PC-9 (cell line): ENCODE measurements at regions not wholly inside any gene's neighbourhood (a gene's known extent, or its start where the extent isn't known, plus 50 kb on each side); places are given as distances from the start of the nearest gene placed in this dataset.

ENCODE experiments used
- BruUV-seq: library from RNA; stranded (reverse); fragments of 400-500 nt; replicated peaks from 2 replicates; lab custom pipeline; 2021; lab: Mats Ljungman, UMichigan
- CTCF ChIA-PET: fragments of 300-600 bp; sonication (Branson Sonifier 250); formaldehyde crosslinking; loops from one replicate; lab custom pipeline; 2022; ENCODE audit warnings: antibody characterized with exemption; lab: Charles Lee
- POLR2A ChIA-PET: fragments of 300-600 bp; sonication (Branson Sonifier 250); formaldehyde crosslinking; loops from one replicate; lab custom pipeline; 2022; ENCODE audit warnings: antibody characterized with exemption; ENCODE audit not compliant: unreplicated experiment; lab: Charles Lee
- DNase-seq, 2 experiments: peaks; one replicate each; pipeline versions ENCODE4 v3.0.0 to v3.0.0-alpha.2; 2015 to 2022; ENCODE audit warnings: mixed read lengths in 1 of 2
- H2AFZ ChIP-seq: fragments of 200-600 bp; sonication (generic); 2 replicates; pipeline ENCODE4 v1.8.1; 2017; ENCODE audit warnings: antibody characterized with exemption
- H3F3A ChIP-seq: fragments of 200-600 bp; sonication (generic); 2 replicates; pipeline ENCODE4 v1.8.1; 2017; ENCODE audit warnings: antibody characterized with exemption, mild to moderate bottlenecking, low read depth; ENCODE audit not compliant: insufficient read depth
- H3K27ac ChIP-seq: fragments of 200-600 bp; sonication (generic); 2 replicates; pipeline ENCODE4 v1.6.1; 2016; ENCODE audit warnings: mixed run types
- H3K27me3 ChIP-seq: fragments of 200-600 bp; sonication (generic); 2 replicates; pipeline ENCODE4 v1.6.1; 2016; ENCODE audit warnings: low read depth, mixed run types; ENCODE audit not compliant: insufficient read depth
- H3K36me3 ChIP-seq: fragments of 200-600 bp; sonication (generic); 2 replicates; pipeline ENCODE4 v1.6.1; 2016; ENCODE audit warnings: low read depth, mixed run types
- H3K4me1 ChIP-seq: fragments of 200-600 bp; sonication (generic); replicated peaks from 2 replicates; pipeline ENCODE4 v1.6.1; 2016; ENCODE audit warnings: mixed run types; ENCODE audit not compliant: insufficient read depth
- H3K4me2 ChIP-seq: fragments of 200-600 bp; sonication (generic); 2 replicates; pipeline ENCODE4 v1.6.1; 2017; ENCODE audit warnings: mixed run types
- H3K4me3 ChIP-seq: fragments of 200-600 bp; sonication (generic); 2 replicates; pipeline ENCODE4 v1.6.1; 2016; ENCODE audit warnings: mixed run types
- H3K79me2 ChIP-seq: fragments of 200-600 bp; sonication (generic); 2 replicates; pipeline ENCODE4 v1.6.1; 2017; ENCODE audit warnings: low read depth, mixed run types
- H3K9me2 ChIP-seq: fragments of 200-600 bp; sonication (generic); 2 replicates; pipeline ENCODE4 v1.8.1; 2017; ENCODE audit warnings: mild to moderate bottlenecking; ENCODE audit not compliant: insufficient read depth
- H3K9me3 ChIP-seq: fragments of 200-600 bp; sonication (generic); 2 replicates; pipeline ENCODE4 v1.8.1; 2016; ENCODE audit warnings: low read depth; ENCODE audit not compliant: insufficient read depth
- H4K20me1 ChIP-seq: fragments of 200-600 bp; sonication (generic); 2 replicates; pipeline ENCODE4 v1.8.1; 2017; ENCODE audit not compliant: insufficient read depth
- EZH2 ChIP-seq: fragments of 200-600 bp; sonication (generic); IDR thresholded peaks from 2 replicates; pipeline ENCODE4 v1.8.0; 2017; ENCODE audit warnings: antibody characterized with exemption, low read depth
- intact Hi-C: fragments of 100-400 bp; cut with micrococcal nuclease; formaldehyde crosslinking; loops from one replicate; pipeline ENCODE4 v1.10.0; 2022; ENCODE audit not compliant: unreplicated experiment
- TF ChIP-seq, protein P1 (sequence below): fragments of 200-600 bp; sonication (generic); conservative IDR thresholded peaks from 2 replicates; pipeline ENCODE4 v1.6.1; 2017; ENCODE audit warnings: mixed run types, antibody characterized with exemption, mild to moderate bottlenecking, moderate library complexity

GRCh38 chr9:18422296-18423036, 51.5 kb upstream of the ADAMTSL1 start:
- H4K20me1 ChIP-seq = no peaks in the 10 kb centered on the region
- no peaks in the 10 kb centered on the region for H3K9me3 ChIP-seq
- H3K4me1 ChIP-seq = no peaks in the 10 kb centered on the region
- H3K4me3 ChIP-seq = no peak overlapping the region
- no peaks in the 10 kb centered on the region for H3K9me2 ChIP-seq
- no peak overlapping the region for H3K27ac ChIP-seq
- no peak for TF ChIP-seq EZH2
- TF ChIP-seq, protein P1, sequence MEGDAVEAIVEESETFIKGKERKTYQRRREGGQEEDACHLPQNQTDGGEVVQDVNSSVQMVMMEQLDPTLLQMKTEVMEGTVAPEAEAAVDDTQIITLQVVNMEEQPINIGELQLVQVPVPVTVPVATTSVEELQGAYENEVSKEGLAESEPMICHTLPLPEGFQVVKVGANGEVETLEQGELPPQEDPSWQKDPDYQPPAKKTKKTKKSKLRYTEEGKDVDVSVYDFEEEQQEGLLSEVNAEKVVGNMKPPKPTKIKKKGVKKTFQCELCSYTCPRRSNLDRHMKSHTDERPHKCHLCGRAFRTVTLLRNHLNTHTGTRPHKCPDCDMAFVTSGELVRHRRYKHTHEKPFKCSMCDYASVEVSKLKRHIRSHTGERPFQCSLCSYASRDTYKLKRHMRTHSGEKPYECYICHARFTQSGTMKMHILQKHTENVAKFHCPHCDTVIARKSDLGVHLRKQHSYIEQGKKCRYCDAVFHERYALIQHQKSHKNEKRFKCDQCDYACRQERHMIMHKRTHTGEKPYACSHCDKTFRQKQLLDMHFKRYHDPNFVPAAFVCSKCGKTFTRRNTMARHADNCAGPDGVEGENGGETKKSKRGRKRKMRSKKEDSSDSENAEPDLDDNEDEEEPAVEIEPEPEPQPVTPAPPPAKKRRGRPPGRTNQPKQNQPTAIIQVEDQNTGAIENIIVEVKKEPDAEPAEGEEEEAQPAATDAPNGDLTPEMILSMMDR = no peak
- H2AFZ ChIP-seq = no peak overlapping the region
- no peaks in the 10 kb centered on the region for H3K79me2 ChIP-seq
- no peaks in the 10 kb centered on the region for H3K36me3 ChIP-seq
- H3K27me3 ChIP-seq = no peaks in the 10 kb centered on the region
- no peak for DNase-seq
- intact Hi-C loops = no loop called here
- POLR2A ChIA-PET = no interaction called here
- no TSS peak for BruUV-seq
- no peak overlapping the region for H3K4me2 ChIP-seq
- no peaks in the 10 kb centered on the region for H3F3A ChIP-seq
- CTCF ChIA-PET = no interaction called here

DNA sequence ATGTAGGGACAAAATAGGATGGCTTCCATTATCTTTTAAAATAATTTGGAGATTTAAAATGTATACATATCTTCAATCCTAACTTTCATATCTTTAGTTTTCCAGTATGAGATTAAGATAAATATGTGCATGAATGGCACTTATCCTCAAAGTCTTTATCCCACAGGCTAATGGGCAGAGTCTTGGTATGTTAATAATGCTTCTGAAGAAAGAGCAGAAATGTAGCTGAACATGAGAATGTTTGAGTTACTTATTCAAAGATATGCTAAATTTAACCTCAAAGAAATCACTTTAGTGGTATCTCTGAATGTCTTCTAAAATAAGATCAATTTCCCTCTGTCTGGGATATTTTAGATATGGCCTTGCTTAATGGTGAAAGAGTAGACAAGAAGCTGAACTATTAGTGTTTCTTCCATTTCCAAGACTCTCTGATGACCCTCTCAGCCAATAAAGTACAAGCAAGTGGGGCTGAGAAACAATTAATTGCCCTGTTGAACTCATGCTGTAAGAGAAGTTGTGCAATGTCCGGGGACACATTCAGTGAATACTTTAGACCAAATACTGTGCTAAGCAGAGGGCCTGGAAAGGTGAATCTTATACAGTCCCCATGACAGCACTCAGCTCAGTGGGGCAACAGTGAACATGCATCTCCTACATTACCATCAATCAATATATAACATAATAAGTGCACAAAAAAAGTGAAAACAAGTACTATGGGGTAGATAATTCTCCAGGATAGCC, 50.0 kb upstream of the ADAMTSL1 start:
- TF ChIP-seq, protein P1 = no peak
- no peak for TF ChIP-seq EZH2
- Histone ChIP-seq H3K27me3 (no peaks in the 10 kb centered on the region), H4K20me1 (no peaks in the 10 kb centered on the region), H3K79me2 (no peaks in the 10 kb centered on the region), H3K27ac (no peak overlapping the region), H3K4me2 (no peak overlapping the region), H3K36me3 (no peaks in the 10 kb centered on the region), H3K9me3 (no peaks in the 10 kb centered on the region), H3K9me2 (no peaks in the 10 kb centered on the region), H2AFZ (no peak overlapping the region), H3F3A (no peaks in the 10 kb centered on the region), H3K4me1 (no peaks in the 10 kb centered on the region), H3K4me3 (no peak overlapping the region)
- DNase-seq = no peak
- BruUV-seq = no TSS peak
- intact Hi-C loops = no loop called here
- POLR2A ChIA-PET = no interaction called here
- CTCF ChIA-PET = no interaction called here
